ENCODE measurements at regions not wholly inside any gene's neighbourhood (a gene's known extent, or its start where the extent isn't known, plus 50 kb on each side); places are given as distances from the start of the nearest gene placed in this dataset.

- H3K9me3 ChIP-seq: no peaks in the 10 kb centered on the region
Measured at GRCh38 chr18:64245126-64245861, 96.4 kb upstream of the LINC00305 start.

GRCh38 chr18:64244571-64244970 is 95.7 kb upstream of the LINC00305 start:
- Histone ChIP-seq H3K9me3 (no peaks in the 10 kb centered on the region), H3K9ac (ENCODE audit: low read depth in 2 of 2, low read length in 2 of 2) (no peak overlapping the region), H3K36me3 (no peaks in the 10 kb centered on the region), H3K4me1 (no peaks in the 10 kb centered on the region), H3K27ac (no peak overlapping the region), H3K4me3 (no peak overlapping the region), H3K27me3 (no peaks in the 10 kb centered on the region)
- TF ChIP-seq CTCF (IDR thresholded peaks at IDR 0.05): no peak
- intact Hi-C loops (cut with DNase I): no loop called here
- no peak for DNase-seq

More at GRCh38 chr18:64245126-64245861, 96.4 kb upstream of the LINC00305 start:
- H3K27ac ChIP-seq: no peak overlapping the region
- no peaks in the 10 kb centered on the region for H3K36me3 ChIP-seq
- no peak for TF ChIP-seq CTCF (IDR thresholded peaks at IDR 0.05)
- H3K4me3 ChIP-seq: no peak overlapping the region
- intact Hi-C loops (cut with DNase I): no loop called here
- H3K9ac ChIP-seq (ENCODE audit: low read depth in 2 of 2, low read length in 2 of 2): no peak overlapping the region
- DNase-seq: no peak
- H3K4me1 ChIP-seq: no peaks in the 10 kb centered on the region
- H3K27me3 ChIP-seq: no peaks in the 10 kb centered on the region

GRCh38 chr18:64240316-64240715 is 91.4 kb upstream of the LINC00305 start:
- no peak for DNase-seq
- H3K27ac ChIP-seq: no peak overlapping the region
- H3K9me3 ChIP-seq: no peaks in the 10 kb centered on the region
- H3K36me3 ChIP-seq: no peaks in the 10 kb centered on the region
- no peak for TF ChIP-seq CTCF (IDR thresholded peaks at IDR 0.05)
- H3K9ac ChIP-seq (ENCODE audit: low read depth in 2 of 2, low read length in 2 of 2): no peak overlapping the region
- no peak overlapping the region for H3K4me3 ChIP-seq
- intact Hi-C loops (cut with DNase I): no loop called here
- no peaks in the 10 kb centered on the region for H3K27me3 ChIP-seq
- H3K4me1 ChIP-seq: no peaks in the 10 kb centered on the region

DNA sequence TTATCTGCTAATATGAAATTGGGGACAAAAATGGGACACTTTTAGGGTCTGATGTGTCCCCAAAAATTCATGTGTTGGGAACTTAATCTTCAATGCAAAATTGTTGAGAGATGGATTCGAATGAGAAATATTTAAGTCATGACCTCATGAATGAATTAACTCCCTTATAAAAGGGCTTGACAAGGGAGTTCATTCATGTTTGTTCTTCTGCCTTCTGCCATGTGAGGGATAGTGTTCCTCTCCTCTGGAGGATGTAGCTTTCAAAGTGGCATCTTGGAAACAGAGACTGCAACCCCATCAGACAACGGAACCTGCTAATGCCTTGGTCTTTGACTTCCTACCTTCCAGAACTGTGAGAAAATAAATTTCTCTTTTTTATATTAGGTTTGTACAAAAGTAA is 89.2 kb upstream of the LINC00305 start:
- Histone ChIP-seq H3K4me1 (no peaks in the 10 kb centered on the region), H3K27ac (no peak overlapping the region), H3K9ac (ENCODE audit: low read depth in 2 of 2, low read length in 2 of 2) (no peak overlapping the region), H3K27me3 (no peaks in the 10 kb centered on the region), H3K4me3 (no peak overlapping the region), H3K36me3 (no peaks in the 10 kb centered on the region), H3K9me3 (no peaks in the 10 kb centered on the region)
- DNase-seq: no peak
- no peak for TF ChIP-seq CTCF (IDR thresholded peaks at IDR 0.05)
- intact Hi-C loops (cut with DNase I): no loop called here

DNA sequence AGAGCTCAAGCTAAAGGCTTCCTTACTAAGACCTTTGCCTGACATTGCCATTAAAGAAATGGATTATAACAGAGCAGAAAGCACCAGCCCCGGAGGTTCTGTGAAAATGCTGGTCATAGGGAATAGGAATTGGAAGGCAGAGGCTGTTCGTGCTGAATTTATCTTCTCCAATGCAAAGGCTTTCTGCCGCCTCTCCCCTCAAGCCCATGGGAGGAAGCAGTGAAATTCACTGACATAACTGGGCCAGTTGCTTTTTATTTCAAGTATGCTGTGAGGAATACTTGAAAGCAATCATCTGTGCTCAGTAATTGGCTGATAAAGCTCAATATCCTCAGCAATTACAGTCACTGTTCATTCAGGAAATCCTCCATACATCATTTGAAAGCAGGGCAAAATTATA is 85.4 kb upstream of the LINC00305 start:
- H3K4me3 ChIP-seq: no peak overlapping the region
- no peak overlapping the region for H3K27ac ChIP-seq
- DNase-seq: no peak
- no peaks in the 10 kb centered on the region for H3K36me3 ChIP-seq
- TF ChIP-seq CTCF (IDR thresholded peaks at IDR 0.05): no peak
- intact Hi-C loops (cut with DNase I): no loop called here
- H3K9ac ChIP-seq (ENCODE audit: low read depth in 2 of 2, low read length in 2 of 2): no peak overlapping the region
- H3K4me1 ChIP-seq: no peaks in the 10 kb centered on the region
- no peaks in the 10 kb centered on the region for H3K27me3 ChIP-seq
- no peaks in the 10 kb centered on the region for H3K9me3 ChIP-seq

All from colonic mucosa (tissue), 4 donors.